ENCODE measurements at regions not wholly inside any gene's neighbourhood (a gene's known extent, or its start where the extent isn't known, plus 50 kb on each side); places are given as distances from the start of the nearest gene placed in this dataset.

DNA sequence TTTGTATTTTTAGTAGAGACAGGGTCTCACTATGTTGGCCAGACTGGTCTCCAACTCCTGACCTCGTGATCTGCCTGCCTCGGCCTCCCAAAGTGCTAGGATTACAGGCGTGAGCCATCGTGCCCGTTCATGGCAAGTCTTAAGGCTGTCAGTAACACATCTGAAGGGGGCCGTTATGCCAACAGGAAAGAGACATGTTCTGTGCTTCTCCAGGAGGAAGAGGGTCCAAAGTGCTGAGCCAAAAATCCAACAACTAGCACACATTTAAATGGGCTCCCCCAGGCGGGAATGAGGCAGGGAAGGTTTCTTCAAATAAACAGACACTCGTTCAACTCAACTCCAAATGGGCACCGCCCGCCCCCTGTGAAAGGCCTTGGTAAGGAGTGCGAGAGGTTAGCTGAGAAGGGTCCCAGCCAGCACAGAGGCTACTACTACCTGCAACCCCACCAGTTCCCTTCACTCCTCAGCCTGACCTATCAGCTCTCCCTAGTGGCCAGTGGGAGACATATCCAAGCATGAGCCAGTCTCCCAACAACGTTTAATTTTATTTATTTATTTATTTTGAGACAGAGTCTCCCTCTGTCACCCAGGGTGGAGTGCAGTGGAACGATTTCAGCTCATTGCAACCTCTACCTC lies 84.1 kb upstream of the DMRT1 start:
- TF ChIP-seq STAT3 (IDR thresholded peaks at IDR 0.05; ENCODE audit: low read depth, low read length) = no peak
- TF ChIP-seq POLR2AphosphoS5 (IDR thresholded peaks at IDR 0.05; ENCODE audit: low read length) = no peak
- no peak for TF ChIP-seq SUZ12 (IDR thresholded peaks at IDR 0.05; ENCODE audit: unreplicated experiment)
- TF ChIP-seq POLR2A (IDR thresholded peaks at IDR 0.05; ENCODE audit: low read depth, low read length) = no peak

Measured in GM12878 (cell line).